ENCODE measurements at regions not wholly inside any gene's neighbourhood (a gene's known extent, or its start where the extent isn't known, plus 50 kb on each side); places are given as distances from the start of the nearest gene placed in this dataset.

DNA sequence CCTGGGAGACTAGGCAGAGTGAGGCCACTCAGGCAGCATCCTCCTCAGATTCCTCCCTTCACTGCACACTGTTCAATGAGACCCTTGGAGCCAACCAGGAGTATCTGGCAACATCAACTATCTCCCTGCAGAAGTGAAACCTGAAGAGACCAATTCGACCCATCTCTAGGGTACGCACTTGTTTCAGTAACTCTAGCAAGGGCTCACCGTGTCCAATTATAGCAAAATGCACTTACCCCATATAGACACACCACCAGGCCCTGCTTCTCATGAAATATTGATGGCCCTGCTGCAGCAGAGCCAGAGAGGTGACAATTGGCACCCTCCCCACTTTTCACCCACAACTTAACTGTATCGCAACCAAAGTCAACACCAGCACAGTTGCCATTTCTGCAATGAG lies 196.1 kb upstream of the IGF1R start:
- DNase-seq (ENCODE audit: low spot score) = no peak

DNA sequence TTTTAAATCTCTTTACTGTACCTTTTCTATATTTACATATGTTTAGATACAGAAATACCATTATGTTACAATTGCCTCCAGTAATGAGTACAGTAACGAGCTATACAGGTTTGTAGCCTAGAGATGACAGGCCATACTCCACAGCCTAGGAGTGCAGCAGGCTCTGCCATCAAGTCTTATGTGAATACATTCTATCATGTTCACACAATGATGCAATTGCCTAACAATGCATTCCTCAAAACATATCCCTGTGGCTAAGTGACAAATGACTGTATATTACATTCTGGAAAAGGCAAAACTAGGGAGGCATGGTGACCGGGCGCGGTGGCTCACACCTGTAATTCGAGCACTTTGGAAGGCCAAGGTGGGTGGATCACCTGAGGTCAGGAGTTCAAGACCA lies 192.4 kb upstream of the IGF1R start:
- no peak for DNase-seq (ENCODE audit: low spot score)

DNA sequence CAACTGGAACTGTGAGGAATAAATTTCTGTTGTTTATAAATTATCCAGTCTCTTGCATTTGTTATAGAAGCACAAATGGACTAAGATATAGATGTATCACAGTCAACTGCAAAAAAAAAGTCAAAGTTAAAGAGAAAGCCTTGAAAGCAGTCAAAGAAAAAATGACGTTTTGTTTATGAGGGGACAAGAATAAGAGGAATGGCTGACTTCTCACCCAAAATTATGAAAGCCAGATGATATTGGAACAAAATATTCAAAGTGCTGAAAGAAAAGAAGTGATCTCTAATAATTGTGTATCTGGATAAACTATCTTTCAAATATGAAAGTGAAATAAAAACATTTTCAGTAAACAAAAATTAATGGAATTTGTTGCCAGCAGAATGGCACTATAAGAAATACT lies 171.8 kb upstream of the IGF1R start:
- DNase-seq (ENCODE audit: low spot score) = no peak

DNA sequence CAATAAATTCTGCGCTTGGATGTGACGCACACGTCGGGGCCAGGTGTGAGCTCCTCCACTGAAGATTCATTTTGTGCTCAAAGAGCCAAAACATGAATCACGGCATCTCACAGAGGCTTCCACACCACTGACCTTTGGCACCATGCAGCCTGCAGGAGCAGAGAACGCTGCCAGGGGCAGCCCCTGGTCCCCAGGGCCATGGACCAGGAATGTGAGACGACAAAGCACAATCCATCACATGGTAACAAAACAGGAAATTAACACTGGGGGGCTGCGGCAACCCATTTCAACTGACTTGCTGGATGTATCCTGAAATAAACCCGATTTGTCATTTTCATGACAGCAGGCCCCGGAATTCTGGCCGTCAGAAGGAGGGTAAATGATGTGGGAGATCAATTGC lies 167.5 kb upstream of the IGF1R start:
- no peak for DNase-seq (ENCODE audit: low spot score)

DNA sequence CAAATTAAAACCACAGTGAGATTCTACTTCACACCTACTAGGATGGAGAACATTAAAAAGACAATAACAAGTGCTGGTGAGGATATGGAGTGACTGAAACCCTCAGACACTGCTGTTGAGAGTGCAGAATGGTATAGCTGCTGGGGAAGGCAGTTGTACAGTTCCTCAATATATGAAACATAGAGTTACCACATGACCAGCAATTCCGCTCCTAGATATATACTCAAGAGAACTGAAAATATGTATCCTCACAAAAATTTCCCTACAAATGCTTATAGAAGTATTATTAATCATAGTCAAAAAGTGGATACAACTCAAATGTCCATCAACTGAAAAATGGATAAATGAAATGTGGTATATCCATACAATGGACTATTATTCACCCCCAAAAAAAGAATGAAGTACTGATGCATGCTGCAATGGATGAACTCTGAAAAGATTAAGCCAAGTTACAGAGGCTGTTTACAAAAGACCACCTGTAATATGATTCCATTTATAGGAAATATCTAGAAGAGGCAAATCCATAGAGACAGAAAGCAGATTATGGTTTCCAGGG lies 164.7 kb upstream of the IGF1R start:
- no peak for DNase-seq (ENCODE audit: low spot score)

DNA sequence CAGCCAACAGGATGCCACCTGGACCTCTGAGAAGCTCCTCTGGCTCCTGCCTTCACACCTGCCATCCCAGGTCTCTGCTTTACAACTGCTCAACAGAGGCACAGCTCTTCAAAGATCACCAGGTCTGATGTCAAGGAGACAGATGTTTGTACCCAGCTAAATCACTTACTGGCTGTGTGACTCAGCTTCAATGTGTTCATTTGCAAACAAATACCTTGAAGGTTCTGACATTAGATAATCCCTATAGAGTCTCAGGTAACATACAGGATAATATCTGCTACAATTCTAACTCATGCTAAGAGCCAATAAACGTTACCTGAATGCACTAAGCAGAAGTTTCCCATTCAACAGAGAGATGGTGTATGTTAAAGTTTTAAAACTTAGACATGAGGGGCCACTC lies 163.4 kb upstream of the IGF1R start:
- DNase-seq (ENCODE audit: low spot score) = no peak

DNA sequence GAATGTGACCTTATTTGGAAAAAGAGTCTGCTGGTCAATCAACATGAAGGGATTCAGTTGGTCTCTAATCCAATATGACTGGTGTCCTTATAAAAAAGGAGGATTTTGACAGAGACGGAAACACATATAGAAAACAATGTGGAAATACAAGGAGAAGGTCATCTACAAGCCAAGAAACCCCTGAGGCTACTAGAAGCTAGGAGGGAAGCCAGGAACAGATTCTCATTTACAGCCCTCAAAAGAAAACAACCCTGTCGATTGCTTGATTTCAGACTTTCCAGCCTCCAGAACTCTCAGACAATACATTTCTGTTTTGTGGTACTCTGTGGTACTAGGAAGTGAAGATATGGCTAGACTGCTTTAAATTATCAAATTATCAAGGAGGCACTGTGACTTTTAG lies 162.9 kb upstream of the IGF1R start:
- no peak for DNase-seq (ENCODE audit: low spot score)

DNA sequence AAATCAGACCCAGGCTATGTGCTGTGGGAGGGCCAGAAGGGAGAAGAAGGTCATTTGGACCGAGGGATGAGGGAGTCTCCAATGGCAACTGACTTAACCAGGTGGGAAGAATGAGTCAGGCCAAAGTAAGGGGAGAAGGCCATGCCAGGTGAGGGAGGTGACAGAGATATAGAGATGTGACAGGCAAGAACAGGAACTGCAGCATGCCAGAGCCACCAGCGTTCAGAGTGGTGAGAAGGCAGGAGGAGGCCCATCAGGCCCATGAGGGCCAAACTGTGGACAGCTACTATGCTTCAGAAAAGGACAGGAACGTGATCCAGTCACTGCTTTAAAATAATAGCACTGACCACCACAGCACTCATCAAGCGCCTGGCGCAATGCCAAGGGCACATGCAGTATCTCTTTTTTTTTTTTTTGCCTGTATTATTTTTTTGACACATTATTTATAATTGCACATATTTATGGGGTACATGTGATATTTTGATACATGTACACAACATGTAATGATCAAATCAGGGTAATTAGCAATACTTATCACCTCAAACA lies 154.3 kb upstream of the IGF1R start:
- no peak for DNase-seq (ENCODE audit: low spot score)

DNA sequence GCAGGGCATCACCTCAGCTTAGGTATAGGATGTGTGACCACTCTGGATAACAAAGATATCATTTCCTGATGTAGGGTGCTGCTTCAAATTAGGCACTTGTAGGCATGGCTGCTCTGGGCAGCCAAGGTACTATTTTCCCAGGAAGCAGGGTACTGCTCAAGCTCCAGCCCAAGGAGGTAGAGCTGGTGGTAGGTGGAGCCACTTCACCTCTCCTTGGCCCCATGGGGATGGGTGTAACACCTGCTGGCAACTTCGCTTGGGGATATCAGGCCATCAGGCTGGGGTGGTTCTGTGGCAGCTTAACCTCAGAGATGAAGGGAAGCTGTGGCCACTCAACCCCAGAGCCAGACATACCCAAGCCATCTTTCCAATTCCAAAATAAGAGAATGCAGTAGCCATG lies 147.1 kb upstream of the IGF1R start:
- DNase-seq (ENCODE audit: low spot score) = no peak

DNA sequence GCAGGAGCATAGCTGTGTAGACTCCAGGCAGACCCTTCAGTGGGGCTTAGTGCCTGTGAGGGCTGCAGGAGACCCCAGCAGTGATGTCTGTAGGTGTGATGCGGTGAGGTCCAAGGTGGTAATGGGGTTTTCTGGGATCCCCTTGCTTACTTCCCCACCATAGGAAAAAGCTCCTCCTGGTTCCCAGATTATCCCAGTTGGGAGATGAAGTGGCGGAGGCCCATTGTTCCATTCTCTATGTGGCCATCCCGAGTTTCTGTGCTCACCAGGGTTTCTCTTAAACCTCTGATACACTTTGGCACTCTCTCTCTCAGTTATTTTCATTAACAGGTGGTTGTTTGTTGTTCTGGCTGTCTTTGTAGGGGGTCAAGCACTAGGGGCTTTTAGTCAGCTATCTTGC lies 146.7 kb upstream of the IGF1R start:
- no peak for DNase-seq (ENCODE audit: low spot score)

DNA sequence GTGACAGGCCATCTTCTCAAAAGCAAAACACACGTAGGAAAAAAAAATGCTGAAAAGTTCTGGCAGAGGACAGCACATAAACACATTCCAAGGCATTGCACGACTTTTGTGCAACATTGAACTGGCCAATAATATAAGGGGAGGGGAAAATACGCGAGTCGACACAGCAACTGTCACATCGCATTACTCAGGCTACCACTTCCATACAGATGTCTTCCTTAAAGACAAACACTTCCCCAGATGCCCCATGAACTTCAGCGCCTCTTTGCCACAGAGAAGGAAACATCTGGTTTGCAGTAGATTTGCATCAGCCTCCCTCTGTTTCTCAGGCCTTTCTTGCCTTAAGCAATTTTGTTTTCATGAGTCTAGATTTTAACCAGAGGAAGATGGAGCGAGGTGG lies 144.4 kb upstream of the IGF1R start:
- DNase-seq (ENCODE audit: low spot score) = no peak

DNA sequence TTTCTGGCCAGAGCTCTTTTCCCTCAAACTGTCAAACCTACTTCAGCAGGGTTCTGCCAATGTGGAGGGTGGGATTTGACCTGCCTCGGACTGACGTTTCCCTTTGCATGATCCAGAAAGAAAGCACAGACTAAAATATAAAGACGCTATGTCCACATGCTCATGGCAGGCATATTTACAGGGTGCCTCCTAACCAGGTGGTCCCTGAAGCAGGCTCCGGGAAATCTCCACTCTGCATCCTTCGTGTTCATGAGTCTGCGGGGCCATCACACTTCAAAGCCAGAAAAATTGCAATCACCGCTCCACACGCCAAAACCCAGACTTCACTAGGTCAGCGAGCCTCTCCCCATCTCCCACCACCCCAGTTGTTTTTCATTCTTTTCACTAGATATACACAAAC lies 143.3 kb upstream of the IGF1R start:
- DNase-seq (ENCODE audit: low spot score) = no peak

DNA sequence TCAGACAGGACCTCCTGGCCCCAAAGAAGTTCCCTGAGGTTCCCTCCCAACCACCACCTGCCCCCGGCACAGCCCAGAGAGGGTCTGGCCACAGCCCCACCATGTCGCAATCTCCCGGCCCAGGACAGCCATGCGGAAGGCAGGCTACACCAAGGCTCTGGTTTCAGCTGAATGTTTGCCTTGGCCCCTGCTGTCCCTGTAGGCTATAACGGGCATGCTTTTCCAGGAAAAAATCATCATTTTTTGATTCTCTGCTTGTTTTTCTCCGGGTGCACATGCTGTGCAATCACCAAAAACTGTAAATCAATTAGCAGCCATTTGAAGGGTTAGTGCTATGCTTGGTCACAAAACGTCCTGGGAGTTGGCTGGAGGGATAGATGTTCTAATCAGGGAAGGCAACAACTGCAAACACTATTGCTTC lies 142.7 kb upstream of the IGF1R start:
- no peak for DNase-seq (ENCODE audit: low spot score)

DNA sequence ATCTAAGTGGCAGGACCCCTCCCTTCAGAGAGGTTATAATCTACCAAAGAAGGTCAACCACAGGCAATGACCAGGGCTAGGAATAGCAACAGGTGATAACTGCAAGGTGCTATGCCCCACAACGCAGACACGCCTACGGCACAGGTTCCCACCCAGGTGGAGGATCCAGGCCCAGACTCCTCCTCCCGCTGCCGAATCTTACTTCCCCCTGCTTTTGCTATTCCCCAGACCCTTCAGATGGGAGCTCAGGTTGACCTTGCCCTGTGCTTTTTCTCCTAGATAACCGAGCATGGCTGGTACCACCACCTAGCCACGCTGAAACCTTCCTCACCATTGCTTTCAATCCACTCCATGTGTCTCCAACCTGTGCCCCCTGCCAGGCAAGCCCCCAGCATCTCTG lies 142.2 kb upstream of the IGF1R start:
- DNase-seq (ENCODE audit: low spot score) = no peak

DNA sequence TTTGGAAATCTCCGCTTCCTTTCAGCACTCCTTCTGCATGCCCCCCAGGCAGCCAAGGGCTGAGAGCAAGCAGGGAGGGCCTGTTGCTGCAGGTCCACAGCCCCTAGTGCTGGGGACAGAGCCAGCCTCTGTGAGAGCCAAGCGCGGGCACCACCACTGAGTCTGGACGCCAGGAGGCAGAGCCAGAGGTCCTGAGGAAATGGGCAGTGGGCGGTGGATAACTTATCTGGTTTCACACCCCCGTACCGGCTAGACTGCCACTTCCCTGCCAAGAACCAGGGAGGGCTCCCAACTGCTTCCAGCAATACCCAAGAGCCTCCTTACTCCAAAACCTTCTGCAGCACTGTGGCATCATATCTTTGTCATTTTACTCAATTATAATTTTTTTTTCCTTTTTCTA lies 141.6 kb upstream of the IGF1R start:
- DNase-seq (ENCODE audit: low spot score) = no peak

DNA sequence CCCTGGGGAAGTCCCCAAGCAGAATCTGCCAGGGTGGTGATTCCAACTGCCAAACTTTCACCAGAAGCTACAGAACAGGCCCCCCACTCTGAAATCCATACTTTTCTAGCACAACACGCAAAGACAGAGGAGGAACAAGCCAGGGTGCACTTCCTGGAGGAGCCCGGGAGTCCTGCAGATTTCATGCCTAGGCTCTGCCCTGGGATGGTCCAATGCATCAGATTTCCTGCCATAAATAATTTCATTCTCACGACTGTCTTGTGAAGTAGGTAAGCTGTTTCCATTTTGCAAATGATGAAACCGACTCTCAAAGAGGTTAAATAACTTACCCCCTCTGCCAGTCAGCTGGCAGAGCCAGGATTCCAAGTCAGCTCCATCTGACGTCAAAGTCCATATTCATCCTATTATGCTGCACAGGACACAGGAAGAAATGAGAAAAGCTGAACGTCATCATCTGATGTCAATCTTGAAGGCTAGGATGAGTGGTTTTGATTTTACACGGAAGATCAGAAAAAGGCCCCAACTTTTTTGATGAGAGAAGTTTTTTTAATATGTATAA lies 134.8 kb upstream of the IGF1R start:
- no peak for DNase-seq (ENCODE audit: low spot score)

DNA sequence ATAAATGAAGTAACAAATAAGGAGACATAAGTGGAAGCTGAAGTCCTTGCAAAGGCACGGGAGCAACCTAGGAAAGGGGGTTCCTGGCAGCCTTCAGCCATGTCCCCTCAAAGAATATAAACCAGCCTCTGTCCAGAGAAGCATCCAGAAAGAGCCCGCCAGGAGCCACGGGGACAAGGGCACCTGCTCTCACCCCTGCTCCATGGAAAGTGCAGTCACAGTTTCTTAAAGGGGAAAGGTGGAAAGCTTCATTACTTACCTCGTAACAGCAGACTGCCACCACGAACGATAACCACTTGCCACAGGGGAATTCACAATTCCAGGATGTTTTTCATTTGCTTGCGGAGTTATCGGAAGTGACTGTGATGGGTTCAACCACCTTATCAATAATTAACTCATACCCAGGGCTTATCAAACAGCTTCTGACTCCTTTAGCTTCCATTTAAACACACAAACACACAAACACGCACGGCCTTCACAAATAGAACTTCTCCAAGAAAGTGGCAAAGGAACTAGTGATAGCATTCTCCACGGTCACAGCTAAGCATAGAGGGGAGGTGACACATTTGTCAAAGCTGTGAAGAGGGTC lies 134.2 kb upstream of the IGF1R start:
- DNase-seq (ENCODE audit: low spot score) = no peak

DNA sequence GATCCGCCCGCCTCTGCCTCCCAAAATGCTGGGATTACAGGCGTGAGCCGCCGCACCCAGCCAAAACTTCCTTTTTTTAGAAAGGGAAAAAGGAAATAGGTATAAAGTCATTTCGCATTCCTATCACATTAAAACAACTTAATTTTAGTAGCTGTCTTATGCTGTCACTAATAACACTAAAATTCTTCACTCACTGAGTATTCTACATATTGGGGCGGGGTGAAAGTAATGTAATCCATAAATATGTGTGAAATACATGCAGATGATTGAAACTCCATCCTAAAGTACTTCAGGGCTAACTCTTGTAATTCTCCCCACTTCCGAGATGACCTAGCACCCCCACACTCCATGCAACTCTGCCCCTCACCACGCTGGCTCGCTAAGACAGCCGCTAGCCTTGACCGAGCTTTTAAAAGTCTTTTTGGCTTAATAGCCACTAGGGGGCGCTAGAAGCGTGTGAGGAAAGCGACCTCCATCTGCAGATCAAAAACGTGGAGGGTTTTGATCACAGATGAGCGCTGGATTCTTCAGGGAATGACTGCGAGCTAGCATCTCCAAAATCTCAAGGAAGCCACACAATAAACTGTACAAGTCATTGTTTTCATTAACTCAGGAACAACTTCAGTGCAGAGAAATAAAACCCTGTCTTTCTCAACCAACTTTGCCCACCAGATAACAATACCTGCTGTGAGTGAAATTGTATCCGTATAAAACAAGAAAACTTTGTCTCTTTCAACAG lies 129.3 kb upstream of the IGF1R start:
- peak; percentile 48 for DNase-seq (ENCODE audit: low spot score)

DNA sequence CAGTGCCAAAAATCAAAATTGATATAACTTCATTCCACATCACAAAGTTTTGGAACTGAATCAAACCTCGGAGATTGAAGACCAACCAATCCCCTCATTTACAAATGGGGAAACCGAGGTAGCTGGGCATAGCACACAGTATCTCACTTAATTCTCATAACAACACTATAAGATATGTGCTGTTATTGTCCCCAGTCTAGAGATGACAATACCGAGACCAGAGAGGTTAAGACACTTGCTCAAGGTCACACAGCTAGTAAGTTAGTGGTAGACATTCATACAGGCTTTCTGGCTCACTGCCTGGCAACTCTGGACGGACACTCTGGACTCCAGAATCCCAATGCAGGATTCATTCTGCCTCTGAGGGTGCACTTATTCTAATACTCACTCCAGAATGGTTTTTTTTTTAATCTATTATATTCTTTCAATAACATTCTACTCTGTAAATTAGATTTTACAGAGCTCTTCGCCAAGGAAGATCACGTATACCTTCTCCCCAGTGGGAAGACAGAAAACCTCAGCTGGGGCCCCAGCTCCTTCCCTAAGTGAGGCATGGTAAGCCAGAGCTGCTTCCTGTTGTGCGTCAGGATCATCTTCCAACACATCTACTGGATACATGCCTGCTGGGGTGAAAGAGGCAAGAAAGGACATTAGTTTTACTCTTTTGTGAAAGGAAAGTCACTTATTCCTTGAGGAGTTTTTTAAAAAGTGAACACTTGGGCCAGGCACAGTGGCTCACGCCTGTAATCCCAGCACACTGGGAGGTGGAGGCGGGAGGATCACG lies 128.4 kb upstream of the IGF1R start:
- no peak for DNase-seq (ENCODE audit: low spot score)

DNA sequence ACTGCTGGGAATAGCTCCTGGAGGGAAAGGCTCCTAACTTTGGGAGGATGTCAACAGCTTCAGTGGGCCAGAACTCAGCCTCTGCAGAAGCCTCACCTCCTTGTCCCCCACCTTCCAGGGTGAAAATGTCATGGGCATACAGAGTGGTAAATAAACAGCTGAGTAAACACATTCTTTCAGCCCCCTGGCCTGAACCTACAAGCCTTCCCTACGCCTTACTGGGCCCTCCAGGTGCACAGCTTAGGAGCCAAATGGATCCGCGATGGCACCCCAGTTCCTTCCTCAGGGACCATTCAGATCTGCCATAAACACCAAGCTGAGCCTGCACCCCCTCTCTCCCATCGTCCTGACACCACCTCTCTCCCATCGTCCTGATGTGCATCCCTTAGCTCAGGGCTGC lies 126.2 kb upstream of the IGF1R start:
- DNase-seq (ENCODE audit: low spot score) = no peak

DNA sequence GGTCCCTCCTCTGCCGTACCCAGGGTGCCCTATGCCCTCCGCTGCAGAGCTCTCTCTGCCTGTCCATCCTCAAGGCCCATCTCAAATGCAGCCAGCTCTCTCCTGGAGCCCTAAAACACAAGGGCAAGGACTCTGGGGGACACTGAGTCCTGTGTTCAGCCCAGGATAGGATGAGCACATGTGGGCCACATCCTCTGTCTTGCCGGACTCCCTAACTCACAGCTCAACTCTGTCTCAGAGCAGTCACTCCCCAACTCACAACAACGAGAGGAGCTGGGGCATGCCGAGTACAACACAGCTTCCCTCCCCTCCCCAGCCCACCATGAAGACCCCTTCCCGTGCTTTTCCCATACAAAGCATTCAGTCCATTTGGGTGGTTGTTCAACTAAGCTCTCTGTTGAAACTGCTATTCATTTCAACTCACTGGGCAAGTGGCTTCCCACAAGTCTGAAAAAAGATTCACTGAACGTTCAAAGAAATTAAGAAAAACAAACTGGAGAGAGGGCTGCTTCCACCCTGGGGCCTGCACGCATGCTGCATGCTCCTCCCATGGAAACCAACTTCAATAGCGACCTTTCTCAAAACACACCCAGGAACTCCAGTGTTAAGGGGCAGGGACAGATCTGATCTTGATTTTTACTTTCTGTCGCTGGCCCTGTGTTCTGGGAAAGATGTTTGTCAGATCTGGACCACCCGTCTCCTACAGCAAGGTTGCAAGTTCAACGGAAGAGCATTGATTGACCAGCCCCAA lies 124.3 kb upstream of the IGF1R start:
- no peak for DNase-seq (ENCODE audit: low spot score)
